CD14-positive monocyte (primary cell): ENCODE measurements at regions not wholly inside any gene's neighbourhood (a gene's known extent, or its start where the extent isn't known, plus 50 kb on each side); places are given as distances from the start of the nearest gene placed in this dataset.

ENCODE experiments used
- DNase-seq, 3 donors: peaks; one replicate each; pipeline ENCODE4 v3.0.0-alpha.2; 2011 to 2022
- H2AFZ ChIP-seq: 2 replicates; pipeline ENCODE4 v1.6.0; 2012; ENCODE audit warnings: mild to moderate bottlenecking, low read depth, low read length, inconsistent platforms; ENCODE audit not compliant: insufficient read depth, poor library complexity, severe bottlenecking
- H3K27ac ChIP-seq, 2 donors: 1 replicate in 1 of 2; 2 replicates in 1 of 2; pipeline ENCODE4 v1.5.1; 2012 to 2013; ENCODE audit warnings: low read length in 2 of 2, control low read depth in 1 of 2, inconsistent platforms in 1 of 2, low read depth in 1 of 2, mild to moderate bottlenecking in 1 of 2
- H3K27me3 ChIP-seq, 2 donors: one replicate each; pipeline versions ENCODE4 v1.6.0 to v1.6.1; 2011 to 2013; ENCODE audit warnings: low read length in 2 of 2; ENCODE audit not compliant: control insufficient read depth in 2 of 2, insufficient read depth in 2 of 2
- H3K36me3 ChIP-seq, 2 donors: replicated peaks in 1 of 2; 1 replicate in 1 of 2; 2 replicates in 1 of 2; pipeline versions ENCODE4 v1.5.1 to v1.6.1; 2012 to 2013; ENCODE audit warnings: low read length in 2 of 2, control low read depth in 1 of 2, inconsistent platforms in 1 of 2, mild to moderate bottlenecking in 1 of 2; ENCODE audit not compliant: insufficient read depth in 2 of 2, control insufficient read depth in 1 of 2
- H3K4me1 ChIP-seq, 2 donors: 1 replicate in 1 of 2; 2 replicates in 1 of 2; pipeline versions ENCODE4 v1.5.1 to v1.6.1; 2012 to 2013; ENCODE audit warnings: low read length in 2 of 2, control low read depth in 1 of 2, inconsistent platforms in 1 of 2, mild to moderate bottlenecking in 1 of 2, moderate library complexity in 1 of 2; ENCODE audit not compliant: insufficient read depth in 2 of 2, control insufficient read depth in 1 of 2
- H3K4me2 ChIP-seq: replicated peaks from 2 replicates; pipeline ENCODE3; 2012; ENCODE audit warnings: low read length, moderate library complexity, mild to moderate bottlenecking; ENCODE audit not compliant: poor library complexity, severe bottlenecking; ENCODE audit errors: extremely low read depth
- H3K4me3 ChIP-seq, 3 experiments: fragments of 200-600 bp in 1 of 3; sonication (generic) in 1 of 3; replicated peaks in 1 of 3; 1 replicate in 2 of 3; 2 replicates in 1 of 3; pipeline ENCODE4 v1.5.1; 2011 to 2013; ENCODE audit warnings: low read length in 3 of 3, mild to moderate bottlenecking in 3 of 3, control low read depth in 2 of 3, low read depth in 2 of 3, inconsistent platforms in 1 of 3, moderate library complexity in 1 of 3
- H3K79me2 ChIP-seq: 2 replicates; pipeline ENCODE4 v1.6.0; 2012; ENCODE audit warnings: mild to moderate bottlenecking, control low read depth, inconsistent platforms, low read length, moderate library complexity; ENCODE audit not compliant: insufficient read depth
- H3K9ac ChIP-seq: 2 replicates; pipeline ENCODE4 v1.6.0; 2017; ENCODE audit warnings: low read length, mild to moderate bottlenecking; ENCODE audit not compliant: insufficient read depth, poor library complexity, severe bottlenecking
- H3K9me3 ChIP-seq, 2 donors: replicated peaks in 1 of 2; 1 replicate in 1 of 2; 2 replicates in 1 of 2; pipeline versions ENCODE4 v1.5.1 to v1.6.1; 2012 to 2013; ENCODE audit warnings: low read length in 2 of 2, control low read depth in 1 of 2; ENCODE audit not compliant: control insufficient read depth in 1 of 2, insufficient read depth in 1 of 2
- H4K20me1 ChIP-seq: 2 replicates; pipeline ENCODE4 v1.6.0; 2012; ENCODE audit warnings: mild to moderate bottlenecking, low read length, control low read depth, moderate library complexity; ENCODE audit not compliant: insufficient read depth
- H3K27ac Mint-ChIP-seq, 7 donors: one replicate each; pipeline ENCODE4 v1.8.0; 2020; ENCODE audit warnings: mild to moderate bottlenecking in 7 of 7, mixed read lengths in 7 of 7, moderate library complexity in 6 of 7, inconsistent platforms in 2 of 7
- H3K27me3 Mint-ChIP-seq, 3 donors: one replicate each; pipeline ENCODE4 v1.8.0; 2021 to 2022; ENCODE audit warnings: low read depth in 3 of 3, mild to moderate bottlenecking in 3 of 3, mixed read lengths in 3 of 3, moderate library complexity in 3 of 3, inconsistent platforms in 1 of 3
- H3K36me3 Mint-ChIP-seq, 2 donors: one replicate each; pipeline ENCODE4 v1.8.0; 2020; ENCODE audit warnings: mixed read lengths in 2 of 2, inconsistent platforms in 1 of 2, mild to moderate bottlenecking in 1 of 2
- H3K4me1 Mint-ChIP-seq: one replicate; pipeline ENCODE4 v1.8.0; 2020; ENCODE audit warnings: mild to moderate bottlenecking, mixed read lengths
- H3K4me3 Mint-ChIP-seq, 2 donors: one replicate each; pipeline ENCODE4 v1.8.0; 2020; ENCODE audit warnings: mild to moderate bottlenecking in 2 of 2, mixed read lengths in 2 of 2, moderate library complexity in 1 of 2
- H3K9me3 Mint-ChIP-seq, 7 donors: one replicate each; pipeline ENCODE4 v1.8.0; 2020 to 2022; ENCODE audit warnings: mixed read lengths in 7 of 7, mild to moderate bottlenecking in 6 of 7, moderate library complexity in 6 of 7, inconsistent platforms in 2 of 7
- WGBS: methylation state at CpG from one replicate; pipeline ENCODE4 v1.1.5; 2013; ENCODE audit warnings: missing lambda C conversion rate; ENCODE audit not compliant: insufficient coverage; 5-methylcytosine and 5-hydroxymethylcytosine counted together
- intact Hi-C, 2 donors: fragments of 100-400 bp; cut with micrococcal nuclease; formaldehyde crosslinking; loops; one replicate each; pipeline versions ENCODE4 v1.15.0 to v1.15.1; 2023
- TF ChIP-seq, protein P1 (sequence below): fragments of 200-600 bp; IDR thresholded peaks from one replicate; pipeline ENCODE4 v1.8.0; 2022; ENCODE audit warnings: antibody characterized with exemption, mild to moderate bottlenecking

DNA sequence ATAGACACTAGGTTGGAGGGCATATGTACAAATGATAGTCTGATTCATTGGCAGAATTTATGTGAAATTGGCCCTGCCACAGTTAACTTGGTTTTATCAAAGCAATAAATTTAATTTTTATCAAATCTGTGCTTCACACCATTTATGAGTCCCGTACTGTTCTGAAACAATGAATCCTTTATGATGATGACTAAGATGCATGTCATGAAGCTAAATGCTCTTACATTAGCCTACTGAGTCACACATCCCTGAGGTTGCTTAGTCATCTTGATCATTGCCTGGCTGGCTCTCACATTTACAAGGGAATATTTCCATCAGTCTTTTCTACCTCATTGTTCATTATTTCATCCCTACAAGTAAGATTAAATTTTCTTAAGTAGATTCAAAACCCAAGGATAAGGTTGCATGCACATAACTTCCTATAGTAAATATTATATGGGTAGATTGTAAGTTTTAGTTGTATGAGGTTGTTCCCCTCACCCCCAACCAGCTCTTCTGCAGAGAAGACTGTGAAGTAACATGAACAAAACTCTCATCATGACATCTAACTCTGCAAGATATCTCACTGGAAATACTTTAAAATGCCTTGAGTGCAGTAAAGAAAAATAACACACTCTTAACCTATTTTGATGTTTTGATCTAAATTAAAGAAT, 170.7 kb downstream of the CYB561 start:
- no peaks in the 10 kb centered on the region for H3K27me3 ChIP-seq
- Mint-ChIP-seq H3K4me3 (peak overlapping the region in 1 of 2 donors; percentile 16), H3K4me1 (peaks cover 33% of the 10 kb centered on the region), H3K27ac (peak overlapping the region; percentile 50 to 92 (median 85)), H3K36me3 (peaks cover 2 to 4% of the 10 kb centered on the region in 2 donors), H3K27me3 (peaks cover 0 to 2% (median 0%) of the 10 kb centered on the region in 3 donors), H3K9me3 (peaks cover 0 to 3% (median 0%) of the 10 kb centered on the region in 7 donors)
- no peaks in the 10 kb centered on the region for H3K36me3 ChIP-seq
- TF ChIP-seq, protein P1, sequence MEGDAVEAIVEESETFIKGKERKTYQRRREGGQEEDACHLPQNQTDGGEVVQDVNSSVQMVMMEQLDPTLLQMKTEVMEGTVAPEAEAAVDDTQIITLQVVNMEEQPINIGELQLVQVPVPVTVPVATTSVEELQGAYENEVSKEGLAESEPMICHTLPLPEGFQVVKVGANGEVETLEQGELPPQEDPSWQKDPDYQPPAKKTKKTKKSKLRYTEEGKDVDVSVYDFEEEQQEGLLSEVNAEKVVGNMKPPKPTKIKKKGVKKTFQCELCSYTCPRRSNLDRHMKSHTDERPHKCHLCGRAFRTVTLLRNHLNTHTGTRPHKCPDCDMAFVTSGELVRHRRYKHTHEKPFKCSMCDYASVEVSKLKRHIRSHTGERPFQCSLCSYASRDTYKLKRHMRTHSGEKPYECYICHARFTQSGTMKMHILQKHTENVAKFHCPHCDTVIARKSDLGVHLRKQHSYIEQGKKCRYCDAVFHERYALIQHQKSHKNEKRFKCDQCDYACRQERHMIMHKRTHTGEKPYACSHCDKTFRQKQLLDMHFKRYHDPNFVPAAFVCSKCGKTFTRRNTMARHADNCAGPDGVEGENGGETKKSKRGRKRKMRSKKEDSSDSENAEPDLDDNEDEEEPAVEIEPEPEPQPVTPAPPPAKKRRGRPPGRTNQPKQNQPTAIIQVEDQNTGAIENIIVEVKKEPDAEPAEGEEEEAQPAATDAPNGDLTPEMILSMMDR, result no peak
- no peaks in the 10 kb centered on the region for H3K79me2 ChIP-seq
- DNase-seq, result peak; percentile 83 to 95 (median 92)
- H2AFZ ChIP-seq, result no peak overlapping the region
- intact Hi-C loops, result loop anchor here (10.0 kb wide), 2 partner anchors 81 to 381 kb away; no protein-coding TSS in a partner anchor
- H4K20me1 ChIP-seq, result no peaks in the 10 kb centered on the region
- peak overlapping the region; percentile 16 for H3K4me2 ChIP-seq
- peaks cover 12 to 31% of the 10 kb centered on the region in 2 donors for H3K4me1 ChIP-seq
- H3K27ac ChIP-seq, result peak overlapping the region in 1 of 2 donors; percentile 77
- H3K4me3 ChIP-seq, result no peak overlapping the region
- no peak overlapping the region for H3K9ac ChIP-seq
- H3K9me3 ChIP-seq, result no peaks in the 10 kb centered on the region
- no CpG with 5 or more reads among the region's 1 CpG for WGBS

DNA sequence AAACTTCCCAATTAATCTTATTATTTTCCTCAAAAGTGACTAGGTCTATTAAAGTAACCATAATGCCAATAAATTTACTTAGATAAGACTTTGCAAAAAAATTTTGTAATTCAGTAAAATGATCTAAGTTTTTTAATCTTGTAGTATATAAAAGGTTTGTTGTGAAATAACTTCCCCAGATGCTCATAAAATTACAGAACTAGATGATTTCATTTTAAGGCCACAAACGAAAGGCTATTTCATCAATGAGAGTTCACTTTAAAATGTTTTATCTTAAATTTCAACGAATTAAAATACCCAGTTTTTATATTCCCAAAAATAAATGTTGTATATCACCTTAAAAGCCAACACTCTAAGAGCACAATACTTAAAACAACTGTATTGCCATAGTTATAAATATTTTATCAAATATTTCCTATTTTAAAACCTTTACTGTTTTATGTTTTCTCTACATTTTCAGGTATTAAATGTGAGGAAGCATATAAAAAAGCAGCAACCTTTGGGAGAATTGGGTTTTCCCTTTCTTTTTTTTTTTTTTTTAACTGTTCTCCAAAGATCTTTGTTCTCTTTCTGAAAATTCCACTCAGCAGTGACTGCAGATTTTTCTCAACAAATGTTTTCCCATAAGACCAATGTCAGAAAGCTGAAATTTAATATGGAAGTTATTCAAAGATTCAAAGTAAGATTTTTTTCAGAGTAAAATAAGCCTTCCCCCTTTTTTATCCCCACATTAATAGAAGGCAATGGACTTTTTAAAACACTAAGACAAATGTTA, 169.9 kb downstream of the CYB561 start:
- H3K36me3 Mint-ChIP-seq, result peaks cover 4 to 5% of the 10 kb centered on the region in 2 donors
- no peak overlapping the region for H2AFZ ChIP-seq
- no peaks in the 10 kb centered on the region for H3K79me2 ChIP-seq
- H3K4me2 ChIP-seq, result peak overlapping the region; percentile 16
- WGBS, result no CpG with 5 or more reads among the region's 2 CpGs
- DNase-seq, result peak; percentile 18 to 52 (median 51)
- H3K27ac Mint-ChIP-seq, result peak overlapping the region; percentile 50 to 92 (median 85)
- peaks cover 12 to 31% of the 10 kb centered on the region in 2 donors for H3K4me1 ChIP-seq
- H3K9ac ChIP-seq, result no peak overlapping the region
- H4K20me1 ChIP-seq, result no peaks in the 10 kb centered on the region
- no peaks in the 10 kb centered on the region for H3K9me3 ChIP-seq
- peaks cover 0 to 2% (median 0%) of the 10 kb centered on the region in 3 donors for H3K27me3 Mint-ChIP-seq
- TF ChIP-seq, protein P1, result no peak
- no peak overlapping the region for H3K4me3 Mint-ChIP-seq
- H3K4me1 Mint-ChIP-seq, result peaks cover 34% of the 10 kb centered on the region
- H3K27ac ChIP-seq, result peak overlapping the region in 1 of 2 donors; percentile 77
- intact Hi-C loops, result loop anchor here (10.0 kb wide), 2 partner anchors 81 to 381 kb away; no protein-coding TSS in a partner anchor
- no peaks in the 10 kb centered on the region for H3K36me3 ChIP-seq
- H3K9me3 Mint-ChIP-seq, result peaks cover 0 to 3% (median 0%) of the 10 kb centered on the region in 7 donors
- H3K27me3 ChIP-seq, result no peaks in the 10 kb centered on the region
- no peak overlapping the region for H3K4me3 ChIP-seq
